HUDEP-2 (cell line): ENCODE measurements at regions not wholly inside any gene's neighbourhood (a gene's known extent, or its start where the extent isn't known, plus 50 kb on each side); places are given as distances from the start of the nearest gene placed in this dataset.
A peak's percentile ranks its signal among the peaks of the same experiment; 100 is the strongest.
"Not testable (repeated sequence)": the region's sequence is repeated elsewhere in the genome, so short reads cannot be mapped to it uniquely, and the experiment has no call there.

Experiments
- DNase-seq, 76 experiments: peaks; one replicate each; lab custom pipeline; 2025; ENCODE audit not compliant: unreplicated experiment in 76 of 76; lab: John Stamatoyannopoulos, UW

- DNase-seq = not testable (repeated sequence)
These were observed 74.4 kb upstream of the RTN4 start for GRCh38 chr2:55124682-55125081.

GRCh38 chr2:55123851-55124269, 73.6 kb upstream of the RTN4 start:
- no peak for DNase-seq

- DNase-seq = peak in 71 of 76 experiments; percentile 10 to 82 (median 62)
These were observed 70.5 kb upstream of the RTN4 start for GRCh38 chr2:55120634-55121359.

- no peak for DNase-seq
These were observed 69.6 kb upstream of the RTN4 start for GRCh38 chr2:55119711-55120487.

GRCh38 chr2:55118643-55119083, 68.4 kb upstream of the RTN4 start:
- no peak for DNase-seq

- DNase-seq = no peak
These were observed 66.7 kb upstream of the RTN4 start for GRCh38 chr2:55116966-55117365.

GRCh38 chr2:55116598-55116964, 66.3 kb upstream of the RTN4 start:
- no peak for DNase-seq

GRCh38 chr2:55115761-55116597, 65.7 kb upstream of the RTN4 start:
- DNase-seq = peak in 52 of 76 experiments; percentile 11 to 70 (median 28)

- no peak for DNase-seq
These were observed 64.3 kb upstream of the RTN4 start for GRCh38 chr2:55114597-55114996.

GRCh38 chr2:55114082-55114481, 63.8 kb upstream of the RTN4 start:
- no peak for DNase-seq

GRCh38 chr2:55112229-55113031, 62.2 kb upstream of the RTN4 start:
- no peak for DNase-seq

GRCh38 chr2:55111570-55112228, 61.4 kb upstream of the RTN4 start:
- DNase-seq = peak in 16 of 76 experiments; percentile 5 to 41 (median 18)

GRCh38 chr2:55111230-55111569, 60.9 kb upstream of the RTN4 start:
- no peak for DNase-seq

- DNase-seq = no peak
These were observed 59.1 kb upstream of the RTN4 start for GRCh38 chr2:55109219-55109891.

GRCh38 chr2:55108456-55109160, 58.4 kb upstream of the RTN4 start:
- DNase-seq = no peak

GRCh38 chr2:55107436-55107835, 57.2 kb upstream of the RTN4 start:
- DNase-seq = no peak

GRCh38 chr2:55106148-55106547, 55.9 kb upstream of the RTN4 start:
- DNase-seq = no peak

GRCh38 chr2:55105456-55105855, 55.2 kb upstream of the RTN4 start:
- DNase-seq = no peak

- DNase-seq = no peak
These were observed 52.8 kb upstream of the RTN4 start for GRCh38 chr2:55103046-55103445.
